Keratinocyte (primary cell): ENCODE measurements at regions not wholly inside any gene's neighbourhood (a gene's known extent, or its start where the extent isn't known, plus 50 kb on each side); places are given as distances from the start of the nearest gene placed in this dataset.

ENCODE experiments used
- DNase-seq: peaks from one replicate; pipeline ENCODE4 v3.0.0-alpha.2; 2011; ENCODE audit warnings: low read depth, missing footprints, low spot score
- FAIRE-seq: peaks from 2 replicates; lab custom pipeline; 2011; peaks lifted over from hg19 to GRCh38; lab: Jason Lieb, UNC
- H2AFZ ChIP-seq: 2 replicates; pipeline ENCODE4 v1.6.0; 2012; ENCODE audit warnings: low read length, control low read depth, inconsistent platforms; ENCODE audit not compliant: control insufficient read depth
- H3K27ac ChIP-seq: 2 replicates; pipeline ENCODE4 v1.5.1; 2011; ENCODE audit warnings: low read length; ENCODE audit not compliant: control insufficient read depth, insufficient read depth
- H3K27me3 ChIP-seq: 3 replicates; pipeline ENCODE4 v1.6.0; 2011; ENCODE audit warnings: low read length; ENCODE audit not compliant: control insufficient read depth, insufficient read depth; ENCODE audit errors: extremely low read depth
- H3K36me3 ChIP-seq, 2 experiments: 2 replicates in 1 of 2; 3 replicates in 1 of 2; pipeline ENCODE4 v1.5.1; 2011; ENCODE audit warnings: low read length in 2 of 2, mild to moderate bottlenecking in 1 of 2; ENCODE audit not compliant: control insufficient read depth in 2 of 2, insufficient read depth in 2 of 2; ENCODE audit errors: extremely low read depth in 1 of 2
- H3K4me1 ChIP-seq: 3 replicates; pipeline ENCODE4 v1.5.1; 2011; ENCODE audit warnings: low read length; ENCODE audit not compliant: control insufficient read depth, insufficient read depth; ENCODE audit errors: extremely low read depth
- H3K4me2 ChIP-seq: 3 replicates; pipeline ENCODE4 v1.6.0; 2011; ENCODE audit warnings: low read depth, low read length; ENCODE audit not compliant: control insufficient read depth, insufficient read depth; ENCODE audit errors: extremely low read depth
- H3K4me3 ChIP-seq, 3 experiments: fragments of 200-600 bp in 1 of 3; sonication (generic) in 1 of 3; 2 replicates in 2 of 3; 3 replicates in 1 of 3; pipeline ENCODE4 v1.5.1; 2011 to 2016; ENCODE audit warnings: low read length in 3 of 3, mild to moderate bottlenecking in 3 of 3, control low read depth in 2 of 3, inconsistent platforms in 1 of 3, low read depth in 1 of 3, mixed read lengths in 1 of 3, mixed run types in 1 of 3, moderate library complexity in 1 of 3; ENCODE audit not compliant: control insufficient read depth in 2 of 3, insufficient read depth in 2 of 3; ENCODE audit errors: extremely low read depth in 1 of 3
- H3K79me2 ChIP-seq: 2 replicates; pipeline ENCODE4 v1.6.0; 2012; ENCODE audit warnings: low read length; ENCODE audit not compliant: control insufficient read depth, insufficient read depth
- H3K9ac ChIP-seq: 3 replicates; pipeline ENCODE4 v1.6.0; 2011; ENCODE audit warnings: low read length; ENCODE audit not compliant: control insufficient read depth, insufficient read depth; ENCODE audit errors: extremely low read depth
- H3K9me1 ChIP-seq: 3 replicates; pipeline ENCODE4 v1.6.0; 2011; ENCODE audit warnings: low read length; ENCODE audit not compliant: control insufficient read depth, insufficient read depth; ENCODE audit errors: extremely low read depth
- H3K9me3 ChIP-seq: 2 replicates; pipeline ENCODE4 v1.5.1; 2012; ENCODE audit warnings: low read depth, low read length; ENCODE audit not compliant: control insufficient read depth
- H4K20me1 ChIP-seq: 3 replicates; pipeline ENCODE4 v1.6.0; 2011; ENCODE audit warnings: low read length; ENCODE audit not compliant: control insufficient read depth, insufficient read depth; ENCODE audit errors: extremely low read depth
- CTCF ChIP-seq, 3 experiments: IDR thresholded peaks in 1 of 3; conservative IDR thresholded peaks in 1 of 3; optimal IDR thresholded peaks in 1 of 3; 2 replicates in 2 of 3; 3 replicates in 1 of 3; pipeline versions ENCODE3 to v1.5.1; 2011; ENCODE audit warnings: low read length in 3 of 3, mild to moderate bottlenecking in 3 of 3, moderate library complexity in 2 of 3, control low read depth in 1 of 3, inconsistent platforms in 1 of 3; ENCODE audit not compliant: insufficient read depth in 2 of 3; ENCODE audit errors: extremely low read depth in 1 of 3
- EZH2 ChIP-seq: IDR thresholded peaks from one replicate; pipeline ENCODE4 v1.6.1; 2012; ENCODE audit warnings: inconsistent platforms, mild to moderate bottlenecking, low read length, moderate library complexity
- dilution Hi-C: fragments of 300-500 bp; cut with MboI; formaldehyde crosslinking; loops from one replicate; pipeline ENCODE4 v1.7.0; 2020; ENCODE audit warnings: low sequenced_read_pairs; ENCODE audit not compliant: extremely low pct_ligation_motif_present

GRCh38 chr2:64845273-64845905 is 143.8 kb upstream of the SLC1A4 start:
- Histone ChIP-seq H3K4me1 (peaks cover 13% of the 10 kb centered on the region), H3K9ac (no peak overlapping the region), H3K36me3 (no peaks in the 10 kb centered on the region), H3K79me2 (no peaks in the 10 kb centered on the region), H3K27me3 (no peaks in the 10 kb centered on the region), H3K9me1 (no peaks in the 10 kb centered on the region), H3K27ac (no peak overlapping the region), H3K4me3 (no peak overlapping the region), H3K4me2 (no peak overlapping the region), H3K9me3 (no peaks in the 10 kb centered on the region), H4K20me1 (no peaks in the 10 kb centered on the region), H2AFZ (no peak overlapping the region)
- no peak for FAIRE-seq
- dilution Hi-C loops = no loop called here
- no peak for DNase-seq
- no peak for TF ChIP-seq CTCF (optimal IDR thresholded peaks at IDR 0.05 in 1 of 3, IDR thresholded peaks at IDR 0.05 in 1 of 3, conservative IDR thresholded peaks at IDR 0.05 in 1 of 3; ENCODE audit: extremely low read depth in 1 of 3, insufficient read depth in 2 of 3, low read length in 3 of 3)
- TF ChIP-seq EZH2 = no peak

GRCh38 chr2:64846177-64846576 is 143.0 kb upstream of the SLC1A4 start:
- dilution Hi-C loops = no loop called here
- Histone ChIP-seq H3K4me2 (no peak overlapping the region), H3K36me3 (no peaks in the 10 kb centered on the region), H3K4me3 (no peak overlapping the region), H2AFZ (no peak overlapping the region), H3K9ac (no peak overlapping the region), H3K27me3 (no peaks in the 10 kb centered on the region), H4K20me1 (no peaks in the 10 kb centered on the region), H3K27ac (no peak overlapping the region), H3K9me3 (no peaks in the 10 kb centered on the region), H3K4me1 (peaks cover 13% of the 10 kb centered on the region), H3K9me1 (no peaks in the 10 kb centered on the region), H3K79me2 (no peaks in the 10 kb centered on the region)
- DNase-seq (no peak), FAIRE-seq (no peak)
- TF ChIP-seq CTCF (optimal IDR thresholded peaks at IDR 0.05 in 1 of 3, IDR thresholded peaks at IDR 0.05 in 1 of 3, conservative IDR thresholded peaks at IDR 0.05 in 1 of 3; ENCODE audit: extremely low read depth in 1 of 3, insufficient read depth in 2 of 3, low read length in 3 of 3) = no peak
- no peak for TF ChIP-seq EZH2
